GM21447 (cell line): ENCODE measurements at regions not wholly inside any gene's neighbourhood (a gene's known extent, or its start where the extent isn't known, plus 50 kb on each side); places are given as distances from the start of the nearest gene placed in this dataset.

Source experiments
- ATAC-seq: cut with Tn5 transposase; IDR thresholded peaks from one replicate; pipeline ENCODE4 v1.9.1; 2021; ENCODE audit not compliant: unreplicated experiment

DNA sequence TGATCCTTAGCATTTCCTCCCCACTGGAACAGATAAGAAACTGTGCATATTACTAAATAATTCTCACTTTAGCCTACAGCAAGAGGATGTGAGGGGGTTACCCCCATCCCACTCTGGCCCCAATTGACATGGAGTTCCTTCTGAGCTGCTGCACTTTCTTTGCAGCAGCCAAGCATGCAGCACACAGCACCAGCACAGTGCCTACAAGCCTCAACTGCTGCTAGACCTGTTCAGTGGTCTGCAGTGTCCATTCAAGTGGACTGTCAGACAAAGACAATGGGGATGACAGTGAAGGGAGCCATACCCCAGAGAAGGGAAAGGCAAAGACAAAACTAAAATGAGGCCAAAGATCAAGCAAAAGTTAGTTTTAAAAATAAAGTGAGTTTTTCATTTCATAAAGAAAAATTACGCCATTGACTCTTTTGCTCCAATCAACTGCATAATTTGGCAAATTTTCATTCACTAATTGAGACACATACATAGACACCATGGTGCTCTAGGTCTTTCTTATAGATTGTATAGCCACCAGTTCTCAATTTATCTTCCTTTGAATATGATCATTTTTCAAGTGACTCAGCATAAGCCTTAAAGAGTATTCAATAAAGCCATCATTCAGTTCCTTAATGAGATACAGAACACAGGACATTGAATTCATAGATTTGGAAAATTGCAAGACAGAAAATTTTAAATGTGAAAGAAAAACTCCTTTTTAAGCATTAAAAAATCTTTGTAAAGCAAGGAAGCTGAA is 410.6 kb downstream of the HNRNPD start:
- ATAC-seq: no peak

DNA sequence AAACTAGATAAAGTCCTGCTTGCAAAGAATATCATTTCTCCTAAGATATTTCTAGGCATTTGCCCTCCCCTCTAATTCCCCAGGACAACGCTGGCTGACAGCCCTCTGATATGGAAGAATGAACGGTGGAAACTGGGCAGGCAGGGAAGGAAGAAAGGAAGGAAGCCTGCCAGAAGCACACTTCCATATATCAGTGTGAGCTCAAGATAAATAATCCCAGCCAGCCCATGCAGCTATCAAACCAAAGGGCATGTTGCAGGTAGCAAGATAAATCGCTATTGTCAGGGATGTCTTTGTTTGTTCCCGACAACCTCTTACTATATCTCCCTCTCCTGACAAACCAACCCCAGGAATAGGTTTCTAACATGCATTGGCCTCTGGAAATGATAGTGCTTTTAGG is 412.8 kb downstream of the HNRNPD start:
- no peak for ATAC-seq

DNA sequence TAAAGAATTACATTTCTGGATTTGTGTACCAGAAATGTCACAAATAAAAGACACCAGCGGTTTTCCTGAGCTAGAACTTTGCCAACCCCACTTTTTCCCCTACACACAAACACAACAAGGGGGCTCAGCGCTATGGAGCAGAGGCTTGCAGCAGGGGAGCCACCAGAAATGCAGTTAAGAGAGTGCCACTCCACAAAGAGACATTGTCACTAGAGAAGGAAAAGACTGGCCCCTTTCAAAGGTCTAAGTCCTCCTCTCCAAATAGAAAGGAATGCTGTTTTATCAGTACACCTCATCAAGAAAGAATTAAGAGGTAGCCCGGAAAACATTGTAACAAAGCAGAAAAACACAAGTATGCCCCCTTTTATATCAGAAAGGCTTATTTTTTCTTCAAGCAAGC is 419.5 kb downstream of the HNRNPD start:
- ATAC-seq: no peak

DNA sequence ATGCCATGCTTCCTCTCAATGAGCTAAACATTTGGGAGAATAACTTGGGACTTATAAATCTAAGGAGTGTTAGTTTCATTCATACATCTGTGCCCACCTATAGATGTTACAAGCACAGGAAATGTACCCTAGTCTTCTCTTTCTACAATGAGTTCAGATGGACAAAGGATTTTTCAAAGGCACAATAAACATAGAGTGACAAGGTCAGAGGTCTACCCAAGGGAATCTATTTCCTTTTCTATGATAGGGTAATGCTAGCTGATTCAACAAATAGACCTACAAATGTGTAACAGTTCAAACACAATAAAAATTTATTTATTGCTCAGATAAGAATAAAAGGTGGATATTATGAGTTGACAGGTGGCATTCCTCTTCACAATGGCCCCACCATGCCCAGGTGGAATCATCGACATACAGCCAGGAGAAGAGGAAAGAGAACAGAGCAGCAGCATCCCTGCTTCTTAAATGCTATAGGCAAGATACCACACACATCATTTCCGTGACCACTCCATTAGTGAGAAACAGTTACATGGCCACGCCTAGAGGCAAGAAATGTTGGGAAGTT is 421.8 kb downstream of the HNRNPD start:
- ATAC-seq: no peak

DNA sequence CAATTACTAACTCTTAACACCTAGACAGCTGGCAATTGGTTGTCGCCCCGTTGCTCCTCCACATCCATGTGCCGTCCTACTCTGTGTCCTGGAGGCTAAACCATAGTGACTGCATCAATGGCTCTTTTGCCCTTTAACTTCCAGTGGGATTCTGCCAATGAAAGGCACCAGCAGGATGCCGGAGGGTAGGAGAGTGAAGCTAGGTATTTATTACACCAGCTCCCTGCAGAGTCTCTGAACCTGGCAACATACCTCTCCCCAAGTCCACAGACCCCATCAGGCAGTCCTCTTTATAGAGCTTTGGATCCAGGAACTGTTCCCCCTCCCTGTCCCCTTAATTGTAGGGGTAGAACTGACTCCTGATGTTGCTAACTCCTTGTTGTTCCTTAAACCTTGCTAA is 426.8 kb downstream of the HNRNPD start:
- ATAC-seq: no peak

DNA sequence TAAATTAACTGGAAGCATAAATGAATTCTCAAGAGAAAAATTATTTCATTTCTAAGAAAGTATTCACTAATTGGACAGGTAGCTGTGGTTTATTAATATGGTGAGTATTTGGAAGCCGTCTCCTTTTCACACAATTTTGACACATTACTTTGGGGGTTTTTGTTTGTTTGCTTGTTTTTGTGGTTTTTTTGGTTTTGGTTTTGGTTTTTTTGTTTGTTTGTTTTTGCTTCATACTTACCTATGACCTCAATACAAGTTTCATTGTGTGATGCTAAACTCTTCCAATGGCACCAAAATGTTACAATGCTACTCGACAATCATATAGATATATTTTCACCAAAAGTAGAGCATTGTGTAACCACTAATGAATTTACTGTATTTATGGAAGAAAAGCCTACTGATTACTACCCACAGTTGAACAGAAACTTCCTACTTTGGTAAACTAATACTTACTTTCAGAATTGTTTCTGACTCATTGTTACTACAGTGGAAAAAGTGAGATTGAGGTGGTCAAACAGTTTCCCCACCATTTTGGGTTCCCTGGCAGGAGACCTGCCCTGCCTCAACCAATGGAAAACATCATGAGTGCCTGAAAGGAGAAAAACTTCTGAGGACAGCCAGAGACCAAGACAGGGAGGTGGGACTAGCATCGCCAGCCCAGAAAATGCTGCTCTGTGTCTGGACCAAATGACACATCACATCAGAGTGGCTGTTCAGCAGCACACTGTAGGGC is 443.1 kb downstream of the HNRNPD start:
- ATAC-seq: peak; percentile 70

DNA sequence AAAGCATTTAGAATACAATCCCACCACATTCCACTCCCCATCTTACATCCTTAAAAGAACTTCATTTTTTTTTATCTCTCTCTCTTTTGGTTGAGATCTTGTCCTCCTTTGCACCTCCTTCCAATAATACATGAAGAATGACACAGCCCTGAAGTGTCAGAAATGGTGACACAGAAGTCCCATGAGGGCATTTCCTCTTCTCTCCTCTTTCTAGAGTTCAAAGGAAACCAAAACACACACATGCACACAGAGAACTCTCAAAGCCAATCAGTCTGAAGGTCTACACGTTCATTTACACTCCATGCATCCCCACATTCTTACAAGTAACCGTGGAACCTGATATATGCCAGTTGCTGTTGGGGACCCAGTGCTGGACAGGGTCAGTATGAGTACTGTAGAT is 450.7 kb downstream of the HNRNPD start:
- ATAC-seq: no peak

DNA sequence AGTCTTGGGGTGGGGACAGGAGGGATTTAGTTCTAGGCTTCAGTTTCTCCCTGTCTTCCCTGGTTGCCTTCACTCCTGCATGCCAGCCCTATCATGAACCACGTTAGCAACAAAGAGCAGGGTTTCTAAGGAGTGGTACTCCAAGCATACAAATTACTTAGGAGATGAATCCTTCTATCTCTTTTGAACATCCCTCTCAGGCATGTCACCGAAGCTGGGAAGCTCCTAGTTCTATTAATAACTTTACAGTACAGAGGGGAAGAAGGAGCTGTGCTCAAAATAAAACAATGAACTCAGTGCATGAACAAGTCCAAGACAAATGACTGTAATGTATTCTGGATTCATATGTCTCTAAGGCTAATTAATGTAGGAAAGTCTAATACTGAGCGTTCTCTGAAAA is 450.6 kb upstream of the RASGEF1B start:
- no peak for ATAC-seq

DNA sequence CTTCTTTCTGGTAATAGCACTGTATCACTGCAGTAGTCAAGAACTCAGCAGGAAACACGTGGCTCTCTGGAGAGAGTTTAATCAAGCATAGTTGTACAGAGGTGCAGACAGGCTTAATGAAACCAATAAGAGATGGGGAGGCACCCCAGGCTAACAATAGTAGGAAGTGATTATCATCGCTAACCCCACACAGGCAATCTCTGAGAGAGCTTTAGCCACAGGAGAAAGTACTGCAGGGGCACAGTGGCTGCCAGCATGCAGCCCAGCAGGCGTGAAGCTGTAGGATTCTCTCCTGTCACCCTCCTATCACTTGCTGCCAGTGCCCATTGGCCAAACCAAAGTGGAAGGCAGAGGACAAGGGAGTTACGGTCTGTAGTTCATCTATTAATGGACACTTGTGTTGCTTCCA is 450.0 kb upstream of the RASGEF1B start:
- ATAC-seq: no peak

DNA sequence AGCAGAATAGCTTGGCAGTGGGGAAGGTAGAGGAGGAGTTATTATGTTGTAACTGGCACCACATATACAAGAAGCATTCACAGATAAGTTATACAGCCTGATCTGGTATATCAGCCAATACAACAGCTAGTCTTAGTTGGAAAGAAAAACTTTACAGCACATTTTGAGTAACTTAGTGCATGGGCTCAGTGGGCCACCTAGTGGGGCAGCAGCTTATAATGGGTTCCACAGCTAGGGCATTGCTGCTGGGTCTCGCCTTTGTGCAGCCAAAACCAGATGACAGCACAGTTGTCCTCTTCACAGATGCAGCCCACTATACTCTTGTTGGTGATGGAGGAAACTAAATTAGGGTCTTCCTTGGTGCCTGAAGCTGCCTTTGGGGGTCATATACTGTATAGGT is 448.1 kb upstream of the RASGEF1B start:
- no peak for ATAC-seq

DNA sequence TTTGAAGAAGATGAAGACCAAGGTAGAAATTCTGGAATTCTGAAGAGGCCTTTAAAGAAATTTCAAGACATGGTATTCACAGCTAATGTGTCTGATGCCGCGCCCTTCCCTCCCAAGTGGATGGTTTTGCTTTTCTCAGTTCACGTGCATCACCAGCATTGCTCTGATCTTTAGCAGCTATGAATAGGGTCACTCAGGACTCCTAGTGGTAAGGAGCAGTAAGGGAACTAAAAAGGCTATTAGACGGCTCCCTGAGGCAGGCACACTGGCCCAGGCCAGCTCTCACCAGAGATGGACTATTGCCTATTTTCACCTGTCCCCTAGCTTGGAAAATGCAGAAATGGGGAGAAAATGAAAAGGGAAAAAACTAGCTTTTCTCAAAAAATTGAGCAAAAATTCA is 447.5 kb upstream of the RASGEF1B start:
- peak; percentile 64 for ATAC-seq

DNA sequence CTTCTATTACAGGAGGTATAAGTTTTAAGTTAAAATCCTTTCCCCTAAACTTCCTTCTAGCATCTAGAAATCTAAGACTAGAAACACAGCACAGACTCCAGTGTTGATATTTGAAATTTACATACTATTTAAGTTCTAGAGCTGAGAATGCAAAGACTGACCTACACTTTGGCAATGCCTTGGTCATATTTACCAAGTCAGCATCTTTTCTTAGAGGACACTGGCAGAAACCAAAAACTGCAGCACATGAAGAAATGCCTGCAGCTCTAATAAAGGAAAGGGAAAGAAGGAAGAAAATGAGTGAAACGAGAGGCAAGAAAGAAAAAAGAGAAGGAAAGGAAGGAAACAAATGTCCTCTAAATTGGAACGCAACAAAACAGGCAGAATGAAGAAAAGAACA is 443.7 kb upstream of the RASGEF1B start:
- no peak for ATAC-seq

DNA sequence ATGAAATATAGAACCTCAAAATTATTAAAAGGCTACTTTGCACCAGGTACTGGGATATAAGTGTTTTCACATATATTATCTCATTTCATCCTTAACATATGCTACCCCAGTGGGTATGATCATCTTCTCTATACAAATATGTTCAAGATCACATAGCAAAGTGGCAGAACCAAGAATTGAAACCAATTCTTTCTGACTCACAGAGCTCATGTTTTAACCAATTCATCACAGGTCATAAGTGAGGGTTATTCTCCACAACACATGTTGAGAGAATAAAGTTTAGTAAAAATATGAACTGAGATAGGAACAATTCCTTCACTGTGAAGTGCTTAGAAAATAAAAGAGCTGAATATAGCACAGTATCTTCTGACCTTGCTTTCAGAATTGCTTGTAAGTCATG is 442.9 kb upstream of the RASGEF1B start:
- peak; percentile 63 for ATAC-seq

DNA sequence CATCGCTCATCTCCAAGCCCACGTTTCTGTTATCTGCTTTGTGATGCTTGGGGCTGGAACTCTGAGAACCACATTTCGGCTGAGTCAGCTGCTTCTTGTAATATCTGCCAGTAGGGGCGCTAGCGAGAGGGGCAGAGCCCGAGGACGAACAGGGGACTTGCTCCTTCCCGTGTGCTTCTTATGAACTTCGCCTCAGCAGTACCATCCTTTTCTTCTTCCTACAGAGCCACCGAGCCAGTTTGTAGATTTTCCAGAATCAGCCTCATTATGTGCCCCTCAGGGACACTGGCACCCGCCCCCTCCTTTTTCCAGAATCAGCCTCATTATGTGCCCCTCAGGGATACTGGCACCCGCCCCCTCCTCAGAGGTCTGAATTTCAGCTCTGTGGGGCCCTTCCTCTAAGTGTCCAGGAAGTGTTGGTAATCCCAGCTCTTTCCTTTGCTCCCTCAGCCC is 441.7 kb upstream of the RASGEF1B start:
- peak; percentile 63 for ATAC-seq

DNA sequence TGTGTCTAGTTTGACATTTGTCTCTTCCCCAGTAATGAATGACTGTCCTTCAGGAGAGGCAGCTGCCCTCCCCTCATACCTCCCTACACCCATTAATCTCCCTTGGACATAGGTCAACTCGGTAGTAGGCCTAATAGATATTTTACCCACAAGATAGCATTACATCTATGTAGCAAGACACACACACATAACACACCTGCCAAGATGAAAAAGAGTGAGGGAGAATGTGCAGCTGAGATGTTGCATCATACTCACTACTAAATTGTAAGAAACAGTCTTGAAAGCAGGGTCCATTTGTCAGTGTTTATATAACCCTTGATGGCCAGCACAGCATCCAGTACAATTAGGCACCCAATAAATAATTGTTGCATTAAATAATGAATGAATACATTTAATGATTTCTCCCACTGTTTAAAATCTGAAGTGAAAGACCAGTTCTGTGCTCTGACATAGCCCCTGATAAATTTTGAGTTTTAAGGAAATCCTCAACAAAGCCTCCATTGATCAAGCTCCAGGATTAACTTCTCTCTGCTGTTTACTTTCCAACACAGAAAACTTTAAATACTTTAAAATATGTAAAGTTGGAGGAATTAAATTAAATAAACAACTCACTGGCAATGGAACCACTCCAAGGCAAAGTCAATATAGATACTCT is 440.8 kb upstream of the RASGEF1B start:
- ATAC-seq: no peak

DNA sequence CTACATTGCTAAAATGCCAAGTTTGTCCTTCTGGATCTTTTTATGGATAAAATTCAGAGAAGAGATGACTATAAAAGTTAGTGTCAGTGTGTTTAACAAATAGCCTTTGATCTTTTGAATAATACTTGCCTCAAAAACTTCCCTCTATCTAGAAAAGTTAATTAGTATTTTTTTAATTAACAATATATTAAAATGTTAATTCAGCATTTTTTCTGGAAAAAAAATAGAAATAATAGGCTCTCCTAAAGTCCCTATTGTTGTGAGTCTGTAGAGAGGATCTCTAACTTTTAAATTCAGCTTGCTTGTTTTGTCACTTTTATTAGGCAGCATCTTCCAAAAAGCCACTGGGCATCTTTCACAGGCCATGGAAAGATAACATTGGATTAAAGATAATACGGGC is 435.2 kb upstream of the RASGEF1B start:
- no peak for ATAC-seq

DNA sequence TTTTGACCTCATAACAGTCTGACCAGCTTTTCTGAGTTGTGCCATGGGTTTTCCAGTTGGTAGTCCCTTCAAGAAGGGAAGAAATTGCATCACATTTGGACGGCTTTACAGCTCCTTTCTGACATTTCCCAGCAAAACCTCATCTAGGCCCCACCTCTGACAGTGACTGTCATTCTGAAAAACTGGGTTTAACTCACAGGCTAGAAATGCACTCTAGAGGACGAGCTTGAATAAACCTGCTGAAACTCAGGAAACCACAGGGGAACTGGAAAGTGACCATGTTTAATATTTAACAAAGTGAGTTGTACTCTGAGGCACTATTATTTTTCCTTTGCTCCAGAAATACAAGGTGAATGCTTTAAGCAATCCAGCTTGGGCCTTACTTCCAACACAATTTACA is 434.3 kb upstream of the RASGEF1B start:
- ATAC-seq: peak; percentile 99

DNA sequence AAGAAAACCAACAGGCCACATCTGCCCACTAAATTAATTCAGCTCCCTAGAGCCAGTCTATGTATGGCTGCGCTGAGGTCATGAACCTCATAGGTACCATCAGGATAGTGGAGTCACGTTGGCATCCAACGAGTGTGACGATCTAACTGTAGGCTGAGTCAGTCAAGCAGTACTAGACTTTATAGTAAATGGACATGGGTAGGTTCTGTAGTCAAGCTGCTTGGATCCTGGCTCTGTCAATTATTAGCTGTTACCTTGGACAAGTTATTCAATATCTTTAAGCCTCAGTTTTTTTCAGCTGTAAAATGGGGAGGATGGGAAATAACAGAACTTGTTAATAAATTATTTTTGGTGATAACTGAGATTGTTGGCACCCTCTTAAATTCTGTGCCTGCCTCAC is 432.4 kb upstream of the RASGEF1B start:
- no peak for ATAC-seq

DNA sequence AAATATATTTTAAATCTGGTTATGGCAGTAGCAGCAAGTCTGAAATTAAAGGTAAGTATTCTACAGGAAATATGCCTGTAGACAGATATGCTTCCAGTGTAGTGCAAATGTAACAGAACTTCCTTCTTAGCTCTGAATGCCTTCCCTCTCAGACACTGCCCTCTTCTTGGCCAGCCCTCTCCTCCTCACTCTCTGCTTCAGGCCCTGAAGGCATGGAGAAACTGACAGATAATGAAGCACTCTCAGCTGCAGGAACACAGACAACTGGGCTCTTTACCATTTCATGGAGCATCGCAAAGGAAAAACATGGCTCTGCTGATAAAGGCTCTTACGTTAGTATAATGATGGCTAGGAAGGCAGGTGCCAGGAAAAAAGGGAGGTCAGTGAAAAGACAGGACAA is 431.5 kb upstream of the RASGEF1B start:
- no peak for ATAC-seq

DNA sequence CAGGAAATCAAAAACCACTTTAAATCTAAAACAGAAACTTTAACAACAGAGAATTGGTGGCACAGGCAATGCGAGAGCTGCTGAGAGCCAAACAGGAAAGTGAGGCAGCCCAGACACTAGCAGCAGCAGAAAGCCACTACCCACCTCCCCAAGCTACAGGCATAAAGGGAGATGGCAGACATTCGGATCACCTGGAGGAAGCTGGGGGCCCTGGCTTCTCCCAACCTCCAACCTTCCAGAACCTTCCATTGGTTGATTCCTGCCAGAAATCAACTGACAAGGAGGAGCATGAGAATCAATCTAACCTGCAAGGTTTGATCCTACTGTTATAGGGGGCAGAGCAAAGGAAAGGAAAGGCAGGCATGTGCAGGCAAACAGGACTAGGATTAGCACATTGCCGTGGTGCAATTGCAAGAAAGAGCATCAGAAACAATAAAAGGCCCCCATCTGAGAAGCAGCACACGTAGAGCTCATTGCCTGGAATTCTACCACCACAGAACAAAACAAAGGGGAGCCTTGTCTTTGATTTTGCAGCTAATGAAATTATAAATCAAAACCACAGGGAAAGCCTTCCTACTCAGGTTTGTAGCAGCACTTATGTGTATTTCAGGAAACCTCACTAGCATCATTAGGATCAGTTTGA is 427.3 kb upstream of the RASGEF1B start:
- ATAC-seq: no peak

DNA sequence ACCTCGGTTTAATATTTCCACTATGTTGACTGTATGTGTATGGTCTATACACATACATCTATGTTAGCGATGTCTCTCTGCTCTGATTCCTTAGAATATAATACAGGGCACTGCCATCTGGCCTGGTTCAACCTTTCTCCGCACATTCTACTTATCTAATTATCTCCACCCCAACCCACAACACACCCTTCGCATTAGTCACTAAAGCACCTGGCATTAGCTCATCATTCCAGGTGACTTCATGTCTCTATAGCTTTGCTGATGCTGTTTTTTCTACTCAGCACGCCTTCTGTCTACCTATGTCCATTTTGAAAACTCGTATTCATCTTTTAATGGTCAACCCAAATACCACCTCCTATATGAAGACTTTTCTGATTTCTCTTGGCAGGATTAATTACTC is 425.2 kb upstream of the RASGEF1B start:
- ATAC-seq: no peak
